HG03108 (cell line): ENCODE measurements at regions not wholly inside any gene's neighbourhood (a gene's known extent, or its start where the extent isn't known, plus 50 kb on each side); places are given as distances from the start of the nearest gene placed in this dataset.
"Not testable (repeated sequence)": the region's sequence is repeated elsewhere in the genome, so short reads cannot be mapped to it uniquely, and the experiment has no call there.

Experiments
- ATAC-seq: cut with Tn5 transposase; IDR thresholded peaks from one replicate; pipeline ENCODE4 v1.9.1; 2021; ENCODE audit warnings: moderate library complexity; ENCODE audit not compliant: unreplicated experiment

DNA sequence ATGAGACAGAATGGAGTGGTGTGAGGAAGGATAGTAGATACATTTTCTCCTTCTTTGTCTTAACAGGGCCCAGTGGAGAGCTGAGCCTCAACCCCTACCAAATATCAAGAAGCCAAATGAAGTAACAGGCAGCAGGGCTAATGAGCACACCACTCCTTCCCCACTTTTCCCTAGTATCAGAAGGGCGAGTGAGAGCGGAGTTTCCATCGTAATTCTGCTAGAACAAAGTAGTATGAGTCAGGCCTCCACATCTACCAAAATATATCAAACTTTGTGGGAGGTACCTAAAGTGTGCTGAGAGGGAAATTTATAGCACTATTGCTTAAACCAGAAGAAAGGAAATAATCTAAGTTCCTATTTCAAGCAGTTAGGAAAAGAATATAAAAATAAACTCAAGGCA is 769.0 kb upstream of the RGMB start:
- ATAC-seq = no peak

- no peak for ATAC-seq
Observed at GRCh38 chr5:98016771-98017170, 756.7 kb upstream of the RGMB start.

- ATAC-seq = not testable (repeated sequence)
Observed at GRCh38 chr5:98030273-98030672, 743.2 kb upstream of the RGMB start.

GRCh38 chr5:98031036-98031435 is 742.4 kb upstream of the RGMB start:
- ATAC-seq = not testable (repeated sequence)

DNA sequence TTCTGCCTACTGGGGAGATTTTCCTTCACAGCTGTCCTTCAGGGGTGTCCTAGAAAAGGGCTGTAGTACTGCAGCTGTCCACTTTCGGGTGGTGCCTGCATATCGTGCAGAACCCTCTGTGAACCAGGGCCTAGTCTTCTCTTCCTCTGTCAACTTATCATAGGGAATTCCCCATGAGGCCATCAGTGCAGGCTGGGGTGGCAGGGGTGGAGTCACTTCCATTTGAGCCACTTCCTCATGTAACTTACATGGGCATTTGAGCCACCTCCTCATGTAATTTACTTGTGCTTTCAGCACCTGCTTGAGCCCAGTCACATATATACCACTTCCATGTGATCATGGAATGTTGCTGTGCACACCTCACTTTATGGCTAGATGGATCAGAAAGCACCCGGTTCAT is 742.0 kb upstream of the RGMB start:
- no peak for ATAC-seq

- no peak for ATAC-seq
Observed at GRCh38 chr5:98031926-98032325, 741.5 kb upstream of the RGMB start.

DNA sequence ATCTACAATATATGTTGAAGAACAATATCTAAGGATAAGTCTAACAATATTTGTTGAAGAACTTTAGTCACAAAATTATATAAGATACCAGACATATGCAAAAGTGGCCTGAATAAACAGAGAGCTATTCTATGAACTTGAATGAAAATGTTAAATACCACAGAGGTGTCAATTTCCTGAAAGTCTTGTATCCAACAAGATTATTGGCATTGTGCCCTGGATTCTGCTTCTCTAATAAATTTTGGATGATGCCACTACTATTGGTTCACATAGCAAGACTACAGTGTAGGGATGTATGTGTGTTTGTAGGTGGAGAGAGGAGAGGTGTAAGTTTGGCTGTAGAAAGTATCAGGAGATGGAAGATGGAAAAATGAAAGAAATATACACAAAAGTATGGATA is 731.8 kb upstream of the RGMB start:
- no peak for ATAC-seq

- no peak for ATAC-seq
Observed at GRCh38 chr5:98042521-98042920, 730.9 kb upstream of the RGMB start.

DNA sequence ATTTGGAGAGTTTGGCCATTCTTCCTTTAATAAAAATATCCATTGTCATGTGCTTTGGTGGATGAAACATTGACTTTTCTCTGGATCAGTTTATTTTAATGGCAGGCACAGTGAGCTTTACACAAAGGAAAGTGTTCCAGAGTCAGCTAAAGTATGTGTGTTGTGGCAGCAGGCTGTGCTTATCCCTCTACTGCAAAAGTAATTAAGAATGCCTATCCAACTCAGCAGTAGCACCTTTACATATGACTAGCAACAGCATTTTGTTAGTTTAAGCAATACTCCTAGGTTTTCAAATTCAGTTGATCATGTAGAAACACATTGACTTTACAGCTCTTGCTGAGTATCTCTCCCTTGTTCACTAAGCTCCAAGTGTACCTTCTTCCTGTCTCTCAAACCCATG is 730.5 kb upstream of the RGMB start:
- ATAC-seq = no peak

DNA sequence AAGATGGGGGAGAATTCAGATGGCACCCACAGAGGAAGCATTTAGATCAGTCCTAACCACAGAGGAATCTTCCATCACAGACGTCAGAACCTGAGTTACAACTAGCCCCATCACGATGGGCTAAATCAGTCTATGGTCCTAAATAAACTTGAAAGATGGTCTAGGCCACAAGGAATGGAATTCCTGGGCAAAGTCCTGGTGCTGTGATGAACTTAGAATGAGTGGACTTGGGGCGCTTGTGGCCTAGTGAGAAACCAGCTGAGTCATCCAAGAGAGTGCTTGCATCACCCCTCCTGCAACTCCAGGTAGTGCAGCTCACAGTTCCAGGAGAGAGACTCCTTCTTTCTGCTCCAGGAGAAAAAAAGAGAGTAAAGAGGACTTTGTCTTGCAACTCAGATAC is 722.9 kb upstream of the RGMB start:
- ATAC-seq = no peak

GRCh38 chr5:98053170-98053569 is 720.3 kb upstream of the RGMB start:
- no peak for ATAC-seq

- no peak for ATAC-seq
Observed at GRCh38 chr5:98060148-98060547, 713.3 kb upstream of the RGMB start.

DNA sequence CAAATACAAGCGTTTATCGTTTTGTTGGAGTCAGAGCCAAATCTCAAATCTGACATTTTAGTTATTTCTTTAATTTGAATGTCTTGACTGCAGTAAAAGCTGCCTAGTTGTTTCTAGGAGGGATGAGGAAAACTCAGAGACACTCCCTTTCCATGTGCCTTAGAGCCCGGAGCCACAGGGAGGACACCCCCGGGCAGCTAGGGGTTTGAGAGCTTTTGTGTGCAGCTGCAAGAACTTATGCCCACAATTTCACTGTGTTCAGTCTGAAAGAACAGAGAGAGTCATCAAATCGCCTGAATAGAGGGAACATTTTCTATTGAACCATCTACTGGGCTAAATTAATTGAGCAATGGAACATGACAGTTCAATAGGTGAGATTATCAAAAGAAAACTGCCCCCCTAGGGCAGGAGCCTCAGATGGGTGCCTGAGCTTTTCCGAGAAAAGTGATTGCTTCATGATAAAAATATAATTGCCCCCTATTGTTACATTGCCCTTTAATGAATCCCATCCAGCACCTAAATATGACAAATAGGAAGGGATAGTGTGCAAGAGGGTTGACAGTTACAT is 709.3 kb upstream of the RGMB start:
- ATAC-seq = no peak

- no peak for ATAC-seq
Observed at GRCh38 chr5:98065261-98065909, 708.1 kb upstream of the RGMB start.

DNA sequence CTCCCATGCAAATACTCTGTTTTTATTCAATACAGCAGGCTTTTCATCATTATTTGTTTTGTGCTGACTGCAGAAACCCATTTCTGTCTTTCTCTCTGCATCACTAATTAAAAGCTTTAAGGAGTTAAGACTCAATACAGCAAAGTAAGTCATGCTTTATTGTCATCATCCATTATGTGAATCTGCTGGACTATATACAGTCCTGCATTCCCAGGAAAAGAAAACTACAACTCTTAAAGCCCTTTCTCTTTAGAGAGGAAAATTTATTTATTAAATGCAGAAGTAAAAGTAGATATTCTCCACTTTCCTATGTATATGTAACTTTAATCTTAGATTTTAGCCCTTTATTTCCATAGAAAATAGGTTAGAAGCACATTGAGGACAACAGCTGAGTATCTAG is 706.6 kb upstream of the RGMB start:
- no peak for ATAC-seq

GRCh38 chr5:98069876-98070512 is 703.5 kb upstream of the RGMB start:
- ATAC-seq = no peak

DNA sequence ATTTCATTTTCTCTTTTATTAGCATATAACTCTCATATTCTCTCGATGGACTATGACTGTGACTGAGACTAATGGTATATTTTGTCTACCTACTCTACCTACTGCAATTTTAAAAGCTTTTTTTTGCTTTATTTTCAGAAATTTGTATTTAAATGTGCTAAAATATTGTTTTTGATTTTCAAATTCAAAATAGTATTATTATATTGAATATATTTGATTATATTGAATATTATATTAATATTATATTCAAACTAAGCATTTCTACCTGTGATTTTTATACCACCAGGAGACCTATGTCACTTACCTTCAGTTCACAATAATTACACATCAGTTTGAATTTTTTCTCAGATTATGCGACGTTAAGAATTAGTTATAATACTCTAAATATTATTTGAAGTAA is 700.5 kb upstream of the RGMB start:
- ATAC-seq = no peak

GRCh38 chr5:98076501-98076900 is 697.0 kb upstream of the RGMB start:
- no peak for ATAC-seq

- ATAC-seq = no peak
Observed at GRCh38 chr5:98085593-98085992, 687.9 kb upstream of the RGMB start.

GRCh38 chr5:98095072-98095471 is 678.4 kb upstream of the RGMB start:
- ATAC-seq = no peak

DNA sequence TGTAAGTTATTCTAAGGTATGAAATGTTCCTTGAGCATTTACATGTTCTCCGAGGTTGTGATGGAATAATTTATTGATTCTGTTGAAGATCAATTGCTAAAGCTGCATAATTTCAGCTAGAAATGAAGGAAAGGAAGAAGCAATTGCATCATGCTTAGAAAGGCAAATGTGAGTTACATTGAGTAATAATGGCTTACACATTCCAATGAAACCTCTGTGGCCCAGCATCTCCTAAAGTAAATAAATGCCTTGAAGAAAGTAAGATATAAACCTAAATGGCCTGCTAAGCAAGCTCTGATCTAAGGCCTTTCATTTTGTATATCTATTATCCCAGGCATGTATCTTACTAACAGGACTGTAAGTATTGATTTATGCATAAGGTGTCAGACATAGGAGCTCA is 677.3 kb upstream of the RGMB start:
- ATAC-seq = no peak

DNA sequence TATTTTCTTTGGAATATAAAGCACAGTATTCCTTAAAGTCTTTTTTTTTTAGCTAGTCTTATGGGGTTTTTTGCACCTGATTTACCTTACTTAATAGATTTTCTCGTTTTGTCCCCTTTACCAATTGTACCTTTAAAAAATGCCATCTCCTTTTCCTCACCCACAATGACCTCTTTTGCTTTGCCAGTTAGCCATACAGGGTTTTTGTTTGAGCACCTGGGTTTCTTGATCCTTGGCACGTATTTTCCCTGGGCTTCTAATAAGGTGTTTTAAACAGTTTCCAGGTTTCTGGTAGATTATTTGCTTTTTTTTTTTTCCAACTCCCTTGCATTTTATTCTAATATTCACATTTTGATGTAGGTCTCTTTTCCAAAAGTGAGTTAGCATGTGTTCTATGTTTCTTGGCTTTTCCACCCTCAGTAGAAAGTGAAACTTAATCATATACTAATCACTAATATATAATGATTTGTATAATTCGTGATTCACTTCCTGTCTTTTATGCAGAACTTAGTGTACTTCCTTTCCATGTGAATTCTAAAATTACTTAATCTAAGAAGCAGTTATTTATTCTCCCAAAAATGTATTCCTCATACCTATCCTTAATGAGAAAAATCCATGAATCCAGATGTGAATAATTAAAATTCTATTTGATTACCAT is 673.9 kb upstream of the RGMB start:
- no peak for ATAC-seq
